NCI-H2227 (cell line): ENCODE measurements at regions not wholly inside any gene's neighbourhood (a gene's known extent, or its start where the extent isn't known, plus 50 kb on each side); places are given as distances from the start of the nearest gene placed in this dataset.

Experiments used
- DNase-seq: peaks from one replicate; lab custom pipeline; 2025; ENCODE audit not compliant: unreplicated experiment; lab: John Stamatoyannopoulos, UW

GRCh38 chr5:4215143-4215542, 619.5 kb downstream of the IRX1 start:
- DNase-seq, result no peak

- DNase-seq, result no peak
Measured at GRCh38 chr5:4216142-4216541, 620.5 kb downstream of the IRX1 start.

GRCh38 chr5:4220016-4220415, 624.4 kb downstream of the IRX1 start:
- DNase-seq, result no peak

- DNase-seq, result no peak
Measured at GRCh38 chr5:4221048-4221447, 625.4 kb downstream of the IRX1 start.

- DNase-seq, result no peak
Measured at GRCh38 chr5:4222147-4222546, 626.5 kb downstream of the IRX1 start.

- no peak for DNase-seq
Measured at GRCh38 chr5:4222821-4223220, 627.2 kb downstream of the IRX1 start.

- DNase-seq, result no peak
Measured at GRCh38 chr5:4225741-4226140, 630.1 kb downstream of the IRX1 start.

- no peak for DNase-seq
Measured at GRCh38 chr5:4226565-4226964, 630.9 kb downstream of the IRX1 start.

- DNase-seq, result no peak
Measured at GRCh38 chr5:4228708-4229107, 633.1 kb downstream of the IRX1 start.

GRCh38 chr5:4229414-4230292, 634.0 kb downstream of the IRX1 start:
- no peak for DNase-seq

GRCh38 chr5:4230471-4230785, 634.8 kb downstream of the IRX1 start:
- DNase-seq, result no peak

- no peak for DNase-seq
Measured at GRCh38 chr5:4230786-4231641, 635.4 kb downstream of the IRX1 start.

GRCh38 chr5:4232084-4232483, 636.5 kb downstream of the IRX1 start:
- no peak for DNase-seq

GRCh38 chr5:4233671-4234070, 638.0 kb downstream of the IRX1 start:
- DNase-seq, result no peak

GRCh38 chr5:4243479-4244264, 648.0 kb downstream of the IRX1 start:
- no peak for DNase-seq

GRCh38 chr5:4244306-4244705, 648.7 kb downstream of the IRX1 start:
- no peak for DNase-seq

- no peak for DNase-seq
Measured at GRCh38 chr5:4245076-4245475, 649.4 kb downstream of the IRX1 start.

- DNase-seq, result no peak
Measured at GRCh38 chr5:4245511-4245910, 649.9 kb downstream of the IRX1 start.

- DNase-seq, result no peak
Measured at GRCh38 chr5:4246447-4246846, 650.8 kb downstream of the IRX1 start.

- DNase-seq, result no peak
Measured at GRCh38 chr5:4250254-4250653, 654.6 kb downstream of the IRX1 start.

- no peak for DNase-seq
Measured at GRCh38 chr5:4252385-4252784, 656.8 kb downstream of the IRX1 start.
